Parathyroid adenoma (tissue), 2 donors: ENCODE measurements at regions not wholly inside any gene's neighbourhood (a gene's known extent, or its start where the extent isn't known, plus 50 kb on each side); places are given as distances from the start of the nearest gene placed in this dataset.
"Not testable (repeated sequence)": the region's sequence is repeated elsewhere in the genome, so short reads cannot be mapped to it uniquely, and the experiment has no call there.

Experiments used
- H2AFZ ChIP-seq: fragments of 300-600 bp; sonication (generic); one replicate; pipeline ENCODE4 v1.7.0; 2017; ENCODE audit warnings: antibody characterized with exemption, mild to moderate bottlenecking
- H3K27ac ChIP-seq: fragments of 300-600 bp; sonication (generic); one replicate; pipeline ENCODE4 v1.7.0; 2017
- H3K27me3 ChIP-seq: fragments of 300-600 bp; sonication (generic); one replicate; pipeline ENCODE4 v1.7.0; 2017; ENCODE audit warnings: low read length; ENCODE audit not compliant: control insufficient read depth, insufficient read depth
- H3K36me3 ChIP-seq: fragments of 300-600 bp; sonication (generic); one replicate; pipeline ENCODE4 v1.7.0; 2017; ENCODE audit warnings: low read length; ENCODE audit not compliant: control insufficient read depth, insufficient read depth
- H3K4me1 ChIP-seq: fragments of 300-600 bp; sonication (generic); one replicate; pipeline ENCODE4 v1.7.0; 2017; ENCODE audit warnings: control low read depth
- H3K4me2 ChIP-seq: fragments of 300-600 bp; sonication (generic); one replicate; pipeline ENCODE4 v1.7.0; 2017; ENCODE audit warnings: low read length
- H3K4me3 ChIP-seq: fragments of 300-600 bp; sonication (generic); one replicate; pipeline ENCODE4 v1.7.0; 2017; ENCODE audit warnings: low read depth, low read length
- H3K79me2 ChIP-seq: fragments of 300-600 bp; sonication (generic); one replicate; pipeline ENCODE4 v1.7.0; 2017; ENCODE audit warnings: control low read depth
- H3K9ac ChIP-seq: fragments of 300-600 bp; sonication (generic); one replicate; pipeline ENCODE4 v1.7.0; 2017; ENCODE audit warnings: mild to moderate bottlenecking
- H3K9me3 ChIP-seq: fragments of 300-600 bp; sonication (generic); one replicate; pipeline ENCODE4 v1.7.0; 2017; ENCODE audit warnings: low read length; ENCODE audit not compliant: control insufficient read depth
- CTCF ChIP-seq: fragments of 300-600 bp; sonication (generic); IDR thresholded peaks from one replicate; pipeline ENCODE4 v1.7.0; 2017; ENCODE audit warnings: antibody characterized with exemption, mild to moderate bottlenecking
- donor health status: primary hyperparathyroidism.

- Histone ChIP-seq H3K4me1 (no peaks in the 10 kb centered on the region), H3K9me3 (no peaks in the 10 kb centered on the region)
- TF ChIP-seq CTCF, result no peak
Observed at GRCh38 chr1:70587872-70588366, 176.9 kb downstream of the CTH start.

GRCh38 chr1:70593551-70593950 lies 182.5 kb downstream of the CTH start:
- H3K27me3 ChIP-seq, result not testable (repeated sequence)

More at GRCh38 chr1:70587872-70588366, 176.9 kb downstream of the CTH start:
- no peaks in the 10 kb centered on the region for H3K79me2 ChIP-seq
- no peaks in the 10 kb centered on the region for H3K27me3 ChIP-seq
- H3K4me3 ChIP-seq, result no peak overlapping the region
- H3K36me3 ChIP-seq, result no peaks in the 10 kb centered on the region
- no peak overlapping the region for H3K9ac ChIP-seq
- no peak overlapping the region for H2AFZ ChIP-seq
- no peak overlapping the region for H3K27ac ChIP-seq
- no peak overlapping the region for H3K4me2 ChIP-seq

GRCh38 chr1:70608815-70609214 lies 197.7 kb downstream of the CTH start:
- H3K79me2 ChIP-seq, result no peaks in the 10 kb centered on the region

More at GRCh38 chr1:70593551-70593950, 182.5 kb downstream of the CTH start:
- not testable (repeated sequence) for H3K4me1 ChIP-seq, H2AFZ ChIP-seq, H3K4me2 ChIP-seq, H3K9ac ChIP-seq, H3K36me3 ChIP-seq, H3K9me3 ChIP-seq, H3K79me2 ChIP-seq, H3K27ac ChIP-seq, H3K4me3 ChIP-seq

GRCh38 chr1:70610164-70610563 lies 199.1 kb downstream of the CTH start:
- not testable (repeated sequence) for H3K79me2 ChIP-seq, H3K9me3 ChIP-seq, H3K4me2 ChIP-seq, H3K9ac ChIP-seq, H3K27me3 ChIP-seq, H3K4me1 ChIP-seq, H3K4me3 ChIP-seq, H3K36me3 ChIP-seq, H3K27ac ChIP-seq, H2AFZ ChIP-seq

More at GRCh38 chr1:70608815-70609214, 197.7 kb downstream of the CTH start:
- Histone ChIP-seq H3K36me3 (no peaks in the 10 kb centered on the region), H3K27ac (no peak overlapping the region), H3K27me3 (no peaks in the 10 kb centered on the region), H3K4me3 (no peak overlapping the region), H3K4me1 (no peaks in the 10 kb centered on the region), H2AFZ (no peak overlapping the region), H3K9me3 (no peaks in the 10 kb centered on the region), H3K4me2 (no peak overlapping the region), H3K9ac (no peak overlapping the region)
- no peak for TF ChIP-seq CTCF

- Histone ChIP-seq H3K79me2 (no peaks in the 10 kb centered on the region), H3K36me3 (no peaks in the 10 kb centered on the region), H3K27me3 (no peaks in the 10 kb centered on the region), H3K4me3 (no peak overlapping the region), H3K4me1 (no peaks in the 10 kb centered on the region), H3K9me3 (no peaks in the 10 kb centered on the region), H2AFZ (no peak overlapping the region), H3K9ac (no peak overlapping the region), H3K27ac (no peak overlapping the region), H3K4me2 (no peak overlapping the region)
- TF ChIP-seq CTCF, result no peak
Observed at GRCh38 chr1:70616946-70617345, 205.9 kb downstream of the CTH start.

GRCh38 chr1:70617728-70618127 lies 206.7 kb downstream of the CTH start:
- Histone ChIP-seq H3K9me3 (no peaks in the 10 kb centered on the region), H2AFZ (no peak overlapping the region), H3K27me3 (no peaks in the 10 kb centered on the region), H3K36me3 (no peaks in the 10 kb centered on the region), H3K4me3 (no peak overlapping the region), H3K4me2 (no peak overlapping the region), H3K9ac (no peak overlapping the region), H3K4me1 (no peaks in the 10 kb centered on the region), H3K79me2 (no peaks in the 10 kb centered on the region), H3K27ac (no peak overlapping the region)
- no peak for TF ChIP-seq CTCF
